ENCODE measurements at regions not wholly inside any gene's neighbourhood (a gene's known extent, or its start where the extent isn't known, plus 50 kb on each side); places are given as distances from the start of the nearest gene placed in this dataset.

DNA sequence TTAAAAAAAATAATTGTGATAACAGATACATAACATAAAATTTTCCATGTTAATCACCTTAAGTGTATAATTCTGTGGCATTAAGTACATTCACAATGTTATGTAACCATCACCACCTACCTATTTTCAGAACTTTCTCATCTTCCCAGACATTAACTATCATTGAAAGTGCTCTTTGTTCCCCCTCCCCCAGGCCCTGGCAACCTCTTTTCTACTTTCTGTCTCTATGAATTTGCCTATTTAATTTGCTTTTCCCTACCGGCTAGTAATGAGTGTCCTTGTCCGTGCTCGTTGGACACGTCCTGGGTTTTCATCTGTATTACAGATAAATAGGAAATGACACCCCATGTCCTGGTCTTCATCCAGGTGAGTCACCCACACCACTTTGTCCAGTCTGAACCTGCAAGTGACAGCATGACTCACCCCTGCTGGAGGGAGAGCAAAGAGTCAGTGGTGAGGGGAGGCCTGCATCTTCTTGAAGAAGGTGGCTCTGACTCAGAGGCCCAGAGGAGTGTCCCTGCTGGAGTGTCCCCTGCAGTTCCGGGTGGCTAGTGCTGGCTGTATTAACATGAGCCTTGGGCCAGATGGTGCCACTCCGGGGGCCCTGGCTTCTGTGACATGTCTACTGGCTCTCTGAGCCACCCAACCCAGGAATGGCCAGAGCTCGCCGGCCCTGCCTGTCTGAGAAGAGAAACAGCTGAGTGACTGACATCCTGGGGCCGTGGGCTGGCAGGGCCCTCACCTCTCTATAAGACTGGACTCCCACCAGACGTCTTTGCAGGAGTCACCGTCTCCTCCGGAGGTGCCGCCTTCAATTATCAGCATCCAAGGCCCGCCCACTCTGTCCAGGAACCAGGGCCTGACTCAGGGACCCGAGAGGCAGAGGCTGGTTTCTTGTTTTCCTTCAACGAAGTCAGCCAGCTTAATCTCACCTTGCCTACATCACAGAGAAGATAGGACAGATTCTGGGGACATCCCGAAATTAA lies 503.2 kb upstream of the MKI67 start:
- no peak for DNase-seq

DNA sequence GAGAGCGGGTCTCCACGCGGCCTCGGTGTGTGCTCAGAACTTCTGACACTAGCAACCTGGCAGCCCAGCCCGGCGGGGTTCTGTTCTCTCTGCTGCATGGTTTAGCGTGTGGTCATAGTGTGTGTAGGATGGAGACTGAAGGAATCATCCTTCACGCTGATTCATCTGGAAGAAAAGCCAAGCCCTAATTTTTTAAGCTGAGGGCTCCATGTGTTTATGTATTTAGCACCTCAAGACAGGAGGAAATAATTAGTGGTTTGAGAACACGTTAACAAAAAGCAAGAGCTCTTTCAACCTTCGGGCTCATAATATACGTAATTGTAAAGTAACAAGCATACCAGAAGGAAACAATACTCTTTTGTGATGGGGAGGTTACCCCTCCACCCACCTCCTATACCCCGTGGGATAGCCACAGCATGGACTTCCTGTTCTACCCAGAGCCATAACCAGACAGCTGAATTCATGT lies 504.6 kb upstream of the MKI67 start:
- DNase-seq = no peak

DNA sequence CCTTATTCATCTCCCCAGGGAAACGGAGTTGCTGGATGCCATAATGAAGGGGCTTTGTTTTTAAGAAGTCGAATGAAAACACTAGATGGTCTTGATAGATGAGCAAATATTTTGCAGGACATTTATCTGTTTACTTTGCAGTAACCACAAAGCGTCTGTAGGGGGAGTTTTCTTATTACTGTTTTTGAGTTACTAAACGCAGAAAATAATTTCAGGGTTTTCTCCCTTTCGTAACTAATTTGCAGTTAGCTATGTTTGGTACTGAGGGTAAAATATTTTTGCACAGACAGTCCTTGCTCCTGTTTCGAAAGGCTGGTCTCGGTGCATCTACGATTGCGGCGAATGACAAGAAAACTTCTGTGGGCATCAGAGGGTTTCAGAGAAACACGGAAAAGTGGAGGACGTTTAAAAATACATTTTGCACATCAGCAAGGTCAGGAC lies 505.6 kb upstream of the MKI67 start:
- DNase-seq = no peak

DNA sequence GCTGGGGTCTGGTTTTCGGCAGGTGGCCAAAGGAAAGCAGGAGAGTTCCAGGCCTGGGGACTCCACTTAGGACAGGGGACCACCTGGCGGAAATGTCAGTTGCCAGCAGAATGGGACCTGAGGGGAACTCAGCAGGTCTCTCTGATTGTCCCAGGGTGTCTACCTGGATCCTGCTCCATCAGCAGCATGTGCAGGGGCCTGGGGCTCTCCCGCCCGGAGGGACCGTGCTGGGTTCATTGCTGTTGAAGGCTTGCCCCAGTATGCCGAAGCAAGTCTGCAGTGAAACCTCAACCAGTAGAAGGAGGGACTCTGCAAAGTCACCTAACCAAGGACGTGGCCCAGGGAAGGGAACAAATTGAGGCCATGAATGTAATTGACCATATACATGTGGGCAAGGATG lies 506.5 kb upstream of the MKI67 start:
- DNase-seq = no peak

DNA sequence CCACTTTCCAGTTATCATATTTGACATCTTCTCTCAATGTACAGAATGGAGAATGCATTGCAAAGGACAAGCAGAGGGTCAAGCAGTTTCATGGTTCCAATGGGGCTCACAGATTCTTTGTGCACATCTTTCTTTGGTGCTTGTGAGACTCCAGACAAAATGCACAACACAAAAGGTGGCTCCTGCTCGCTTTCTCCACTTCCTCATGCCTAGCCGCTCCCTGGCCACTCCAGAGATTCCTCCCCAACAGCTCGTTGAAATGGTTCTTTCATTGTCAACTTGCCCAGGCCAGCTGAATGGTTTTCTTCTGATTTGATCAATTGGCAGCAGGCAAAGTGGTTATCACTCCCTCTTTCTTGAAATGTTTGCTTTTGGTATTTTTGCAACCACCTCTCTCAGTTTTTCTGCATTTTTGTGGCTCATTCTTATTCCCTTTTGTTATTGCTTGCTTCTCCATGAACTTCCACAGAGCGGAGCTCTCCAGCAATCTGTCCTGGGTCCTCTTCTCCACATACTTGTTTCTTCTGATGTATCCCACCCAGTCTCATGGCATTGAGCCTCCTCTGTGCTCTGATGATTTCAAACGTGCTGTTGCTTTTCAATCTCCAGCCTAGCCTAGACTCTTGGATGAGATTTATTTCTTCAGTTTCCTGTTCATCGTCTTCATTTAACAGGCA lies 507.8 kb upstream of the MKI67 start:
- no peak for DNase-seq

DNA sequence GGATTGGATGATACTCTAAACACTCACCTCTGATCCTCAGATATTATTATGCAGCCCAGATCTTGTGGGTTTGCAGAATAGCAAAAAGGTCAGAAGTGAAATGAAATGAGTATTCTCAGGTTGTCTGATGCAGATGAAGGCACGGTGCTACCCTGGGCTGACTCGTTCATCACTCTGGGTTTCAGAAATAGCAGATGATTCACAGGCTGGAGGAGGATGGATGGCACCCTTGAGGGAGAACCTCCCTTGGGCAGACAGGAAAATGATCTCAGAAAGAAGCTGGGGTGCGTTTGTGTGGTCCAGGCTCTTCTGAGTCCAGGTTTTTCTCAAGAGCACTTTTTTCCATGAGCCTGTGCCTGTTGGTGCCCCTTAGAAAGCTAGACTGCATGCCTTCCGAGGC lies 515.8 kb upstream of the MKI67 start:
- DNase-seq = no peak

DNA sequence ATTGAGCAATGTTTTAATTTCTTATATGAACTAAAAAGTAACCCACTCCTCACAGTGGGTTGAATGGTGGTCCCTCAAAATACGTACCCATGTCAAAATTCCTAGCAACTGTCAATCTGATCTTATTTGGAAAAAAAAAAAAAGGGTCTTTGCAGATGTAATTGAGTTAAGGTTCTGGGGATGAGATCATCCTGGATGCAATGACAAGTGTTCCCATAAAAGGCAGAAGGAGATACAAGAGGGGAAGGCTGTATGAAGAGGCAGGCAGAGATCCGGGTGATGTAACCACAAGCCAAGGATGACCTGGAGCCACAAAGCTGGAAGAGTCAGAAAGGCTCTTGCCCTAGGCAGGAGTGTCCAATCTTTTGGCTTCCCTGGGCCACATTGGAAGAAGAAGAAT lies 516.3 kb upstream of the MKI67 start:
- no peak for DNase-seq

DNA sequence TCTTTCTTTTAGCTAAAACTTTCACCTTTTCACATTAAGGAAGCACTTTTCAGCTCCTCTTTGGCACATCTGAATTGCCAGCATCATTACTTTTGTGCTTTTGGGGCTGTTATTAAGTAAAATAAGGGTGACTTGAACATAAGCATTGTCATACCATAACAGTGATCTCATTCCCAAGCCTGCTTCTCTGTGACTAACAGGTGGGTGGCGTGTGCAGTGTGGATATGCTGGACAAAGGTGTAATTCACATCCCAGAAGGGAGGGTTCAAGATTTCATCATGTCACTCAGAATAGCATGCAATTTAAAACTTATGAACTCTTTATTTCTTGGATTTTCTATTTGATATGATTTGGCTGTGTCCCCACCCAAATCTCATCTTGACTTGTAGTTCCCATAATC lies 517.4 kb upstream of the MKI67 start:
- no peak for DNase-seq

DNA sequence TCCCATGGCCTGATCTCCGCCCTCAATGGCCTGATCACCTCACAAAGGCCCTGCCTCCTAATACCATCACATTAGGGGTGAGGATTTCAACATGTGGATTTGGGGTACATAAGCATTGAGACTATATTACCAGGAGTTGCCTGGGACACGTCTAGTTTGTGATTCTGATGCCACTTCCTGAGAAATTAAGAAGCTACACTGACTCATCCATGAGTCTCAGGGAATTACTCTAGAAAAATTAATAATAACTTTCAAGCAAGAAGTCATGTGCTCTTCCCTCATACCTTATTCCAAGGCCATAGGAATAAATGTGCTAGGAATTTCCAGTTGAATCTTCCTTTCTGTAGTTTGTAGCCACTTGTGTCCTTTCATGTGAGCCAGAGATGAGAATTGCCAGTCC lies 519.3 kb upstream of the MKI67 start:
- no peak for DNase-seq

DNA sequence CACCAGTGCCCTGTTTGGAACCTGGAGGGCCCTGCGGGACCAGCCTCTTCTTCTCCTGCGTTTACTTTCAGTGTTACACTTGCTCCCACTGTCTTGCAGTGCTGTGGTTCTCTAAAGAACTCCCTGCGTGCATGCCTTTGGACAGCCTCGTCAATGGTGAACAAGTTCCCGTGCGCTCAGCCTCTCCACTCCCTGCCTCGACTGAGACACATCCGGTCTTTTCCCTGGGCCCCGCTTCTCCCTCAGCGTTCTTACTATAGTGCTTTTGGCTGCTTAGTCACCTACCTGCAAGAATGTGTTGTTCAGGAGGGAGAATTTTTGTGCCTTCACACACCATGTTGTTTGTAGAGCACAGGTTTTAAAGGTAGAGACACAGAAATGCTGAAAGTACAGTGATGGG lies 520.7 kb upstream of the MKI67 start:
- no peak for DNase-seq

DNA sequence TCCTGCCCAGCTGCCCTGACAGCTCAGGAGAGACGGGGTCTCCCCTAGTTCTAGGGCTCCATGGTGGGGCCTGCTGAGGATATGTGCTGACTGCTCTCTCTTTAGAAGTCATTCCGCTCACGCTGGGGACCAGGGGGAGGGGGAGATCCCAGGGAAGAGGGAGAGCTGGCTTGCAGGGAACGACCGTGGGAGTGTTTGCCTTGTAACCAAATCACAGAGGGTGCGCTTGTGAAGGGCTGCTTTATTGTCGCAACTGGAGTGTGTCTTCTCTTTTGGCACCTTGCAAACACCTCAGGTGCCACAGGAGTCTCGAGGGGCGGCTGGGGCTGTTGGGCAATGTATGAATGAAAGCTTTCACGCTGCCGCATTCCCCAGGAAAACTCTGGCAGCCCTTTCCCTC lies 531.3 kb upstream of the MKI67 start:
- DNase-seq = no peak

DNA sequence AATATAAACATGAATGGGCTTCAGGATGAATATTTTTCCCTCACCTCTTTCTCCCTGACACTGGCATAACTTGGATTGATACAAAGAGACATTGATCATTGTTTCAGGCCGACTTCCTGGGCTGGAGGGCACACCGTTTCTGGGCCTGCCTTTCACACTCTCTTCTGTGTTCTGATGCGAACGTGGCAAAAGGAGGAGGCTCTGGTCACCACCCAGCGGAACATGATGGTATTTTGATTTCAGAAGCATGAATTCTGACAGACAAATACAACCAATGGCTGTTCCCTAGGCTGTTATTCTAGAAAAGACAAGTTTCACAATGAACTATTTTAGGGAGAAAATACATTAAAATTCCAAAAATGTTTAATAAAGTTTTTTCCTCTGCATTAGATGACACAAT lies 534.5 kb upstream of the MKI67 start:
- no peak for DNase-seq

DNA sequence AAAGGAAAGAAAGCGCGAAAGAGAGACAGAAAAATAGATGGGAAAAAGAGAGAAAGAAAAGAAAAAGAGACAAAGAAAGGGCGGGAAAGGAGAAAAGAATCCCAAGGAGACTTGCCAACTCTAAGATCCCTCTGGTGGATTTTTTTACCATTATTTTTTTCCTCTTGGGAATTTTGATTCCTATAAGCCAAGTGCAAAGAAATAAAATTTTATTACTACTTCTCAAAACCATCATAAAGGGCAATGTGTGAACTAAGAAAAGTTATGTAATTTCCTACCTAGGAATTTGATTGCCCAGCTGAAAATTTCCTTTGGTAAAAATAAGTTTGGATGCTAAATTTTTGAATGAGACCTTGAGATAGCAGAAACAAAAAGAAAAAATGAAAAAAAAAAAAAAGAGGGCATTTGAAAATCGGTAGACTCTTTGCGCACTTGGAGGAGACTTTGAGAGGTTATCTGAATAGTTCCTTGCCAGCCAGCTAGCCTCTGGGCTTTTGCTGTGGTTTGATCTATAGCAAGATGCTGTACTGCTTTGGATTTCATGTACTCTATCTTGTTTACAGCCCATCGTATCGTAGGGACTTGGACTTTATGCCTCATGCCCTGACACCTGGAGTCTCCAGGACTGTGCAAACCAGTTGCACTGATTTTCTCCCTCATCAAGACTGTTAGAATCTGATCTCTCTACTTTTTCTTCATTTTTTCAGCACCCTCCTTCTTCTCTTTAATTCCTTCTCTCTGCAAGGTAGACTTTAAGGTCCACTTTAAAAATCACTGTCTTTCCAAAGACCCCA lies 535.4 kb upstream of the MKI67 start:
- no peak for DNase-seq

DNA sequence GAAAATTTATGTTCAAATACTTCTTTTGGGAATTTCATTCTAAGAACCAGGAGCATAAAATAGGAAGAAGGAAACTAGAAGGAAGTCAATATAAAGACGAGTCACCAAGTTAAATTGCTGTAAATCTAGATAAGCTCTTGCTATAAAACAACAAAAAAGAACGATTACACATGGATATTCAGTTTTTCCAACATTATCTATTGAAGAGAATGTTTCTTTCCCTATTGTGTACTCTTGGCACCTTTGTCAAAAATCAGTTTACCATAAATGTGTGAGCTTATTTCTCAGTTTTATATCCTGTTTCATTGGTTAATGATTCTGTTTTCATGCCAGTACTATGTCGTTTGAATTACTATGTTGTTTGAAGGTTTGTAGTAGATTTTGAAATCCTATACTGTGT lies 536.3 kb upstream of the MKI67 start:
- no peak for DNase-seq

DNA sequence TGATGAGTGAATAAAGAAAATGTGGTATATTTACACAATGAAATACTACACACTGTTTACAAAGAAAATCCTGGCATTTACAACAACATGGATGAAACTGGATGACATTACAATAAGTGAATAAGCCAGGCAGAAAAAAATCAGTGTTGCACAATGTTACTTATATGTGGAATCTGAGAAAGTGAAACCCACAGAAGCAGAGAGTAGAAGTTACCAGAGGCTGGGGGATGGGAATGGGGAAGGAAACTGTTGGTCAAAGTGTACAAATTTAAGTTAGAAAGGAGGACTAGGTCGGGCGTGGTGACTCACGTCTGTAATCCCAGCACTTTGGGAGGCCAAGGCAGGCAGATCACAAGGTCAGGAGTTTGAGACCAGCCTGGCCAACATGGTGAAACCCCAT lies 538.5 kb upstream of the MKI67 start:
- DNase-seq = no peak

DNA sequence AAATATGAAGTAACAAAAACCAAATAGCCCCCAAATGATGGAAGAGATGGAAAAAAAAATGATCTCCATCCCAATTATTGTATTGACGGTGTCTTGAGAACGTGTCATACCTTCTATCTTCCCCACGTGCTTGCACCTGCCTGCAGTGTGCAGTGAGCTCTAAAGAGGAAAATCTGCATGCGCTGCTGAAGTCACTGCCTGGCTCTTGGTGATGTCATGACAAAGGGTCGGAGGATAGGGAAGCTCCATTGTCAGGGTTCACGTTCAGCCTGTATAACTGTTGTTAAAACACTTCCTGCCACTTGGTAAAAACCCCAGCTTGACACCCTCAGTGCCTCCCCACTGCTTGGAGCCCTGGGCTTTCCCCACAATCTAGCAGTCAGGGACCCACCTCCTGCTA lies 549.2 kb upstream of the MKI67 start:
- DNase-seq = no peak

DNA sequence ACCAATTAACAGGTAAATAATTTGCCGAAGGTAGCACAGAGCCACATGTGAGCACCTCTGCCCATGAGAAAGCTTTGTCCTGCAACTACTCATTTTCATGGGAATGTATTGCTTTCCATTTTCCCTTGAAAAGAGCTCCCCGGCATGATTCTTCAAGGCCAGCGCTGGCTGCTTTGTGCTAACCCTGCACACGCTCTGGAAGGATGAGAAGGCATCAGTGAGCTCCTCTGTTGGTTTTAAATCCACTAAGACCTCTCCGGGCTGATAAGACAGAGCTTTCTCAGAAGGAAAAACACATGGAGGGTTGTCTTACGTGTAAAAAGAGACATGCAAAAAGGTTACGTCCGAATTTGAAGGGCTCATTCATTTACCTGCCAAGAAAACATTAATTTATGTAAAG lies 553.9 kb upstream of the MKI67 start:
- no peak for DNase-seq

DNA sequence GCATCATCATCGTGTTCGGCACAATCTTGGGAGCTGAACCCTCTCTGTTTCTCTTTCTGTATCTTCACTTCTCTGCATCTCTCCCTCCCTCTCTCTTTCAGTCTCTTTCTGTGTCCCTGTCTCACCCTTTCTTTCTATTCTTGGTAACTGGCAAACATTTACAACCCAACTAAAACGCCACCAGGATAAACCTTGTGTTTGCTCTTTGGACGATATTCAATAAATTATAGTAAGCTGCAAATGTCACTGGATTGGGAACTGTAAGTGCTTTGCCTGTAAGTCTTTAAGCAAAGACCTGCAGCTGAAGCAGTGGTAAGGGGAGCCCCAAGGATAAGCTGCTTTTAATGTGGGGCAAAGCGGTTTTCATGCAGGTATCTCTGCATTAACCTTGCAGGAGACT lies 558.0 kb upstream of the MKI67 start:
- DNase-seq = no peak

DNA sequence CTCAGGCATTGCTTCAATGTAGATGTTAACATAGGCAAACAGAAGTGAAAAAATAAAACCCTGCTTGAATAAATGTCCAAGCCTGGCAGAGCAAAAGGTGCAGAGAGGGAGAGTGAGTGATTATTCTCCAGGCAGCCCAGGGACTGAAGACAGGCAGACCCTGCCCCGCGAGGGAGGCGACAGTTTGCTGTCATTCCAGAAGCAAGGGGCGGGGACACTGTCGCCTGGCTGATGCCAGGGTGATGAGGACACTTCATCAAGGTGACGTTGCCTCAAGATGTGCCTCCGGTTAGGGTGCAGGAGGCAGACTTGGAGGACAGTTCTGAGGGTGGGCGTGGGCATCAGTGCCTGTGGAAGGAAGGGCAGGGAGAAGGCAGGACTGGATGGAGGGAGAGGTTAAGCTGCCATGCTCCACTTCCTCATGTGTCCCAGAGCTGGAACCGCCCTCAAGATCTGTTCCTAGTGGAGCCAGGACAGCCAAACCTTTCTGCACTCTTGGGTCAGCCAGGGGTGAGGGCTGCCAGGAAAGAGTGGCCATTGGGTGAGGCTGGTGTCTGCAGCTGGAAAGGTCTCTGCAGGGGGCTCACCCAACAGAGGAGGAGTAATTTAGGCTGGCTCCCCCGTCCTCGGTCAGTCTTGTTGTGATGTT lies 560.5 kb upstream of the MKI67 start:
- no peak for DNase-seq

DNA sequence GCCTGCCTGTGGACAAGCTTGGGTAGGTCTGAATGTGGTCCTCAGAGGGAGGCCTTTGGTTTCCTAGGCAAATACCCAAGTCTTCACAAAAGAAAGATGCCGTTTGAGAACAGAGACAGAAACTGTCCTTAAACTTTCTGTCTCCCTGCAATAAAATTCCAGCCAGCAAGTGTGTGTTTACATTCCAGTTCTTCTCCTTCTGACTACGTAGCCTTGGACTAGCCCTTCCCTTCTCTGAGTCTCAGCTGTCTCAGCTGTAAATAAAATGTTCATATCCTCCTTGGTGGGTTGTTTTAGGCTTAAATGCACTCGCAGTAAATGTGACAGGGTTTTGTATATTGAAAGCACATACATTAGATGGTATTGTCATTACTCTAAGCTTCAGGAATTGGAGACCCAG lies 561.2 kb upstream of the MKI67 start:
- DNase-seq = no peak

DNA sequence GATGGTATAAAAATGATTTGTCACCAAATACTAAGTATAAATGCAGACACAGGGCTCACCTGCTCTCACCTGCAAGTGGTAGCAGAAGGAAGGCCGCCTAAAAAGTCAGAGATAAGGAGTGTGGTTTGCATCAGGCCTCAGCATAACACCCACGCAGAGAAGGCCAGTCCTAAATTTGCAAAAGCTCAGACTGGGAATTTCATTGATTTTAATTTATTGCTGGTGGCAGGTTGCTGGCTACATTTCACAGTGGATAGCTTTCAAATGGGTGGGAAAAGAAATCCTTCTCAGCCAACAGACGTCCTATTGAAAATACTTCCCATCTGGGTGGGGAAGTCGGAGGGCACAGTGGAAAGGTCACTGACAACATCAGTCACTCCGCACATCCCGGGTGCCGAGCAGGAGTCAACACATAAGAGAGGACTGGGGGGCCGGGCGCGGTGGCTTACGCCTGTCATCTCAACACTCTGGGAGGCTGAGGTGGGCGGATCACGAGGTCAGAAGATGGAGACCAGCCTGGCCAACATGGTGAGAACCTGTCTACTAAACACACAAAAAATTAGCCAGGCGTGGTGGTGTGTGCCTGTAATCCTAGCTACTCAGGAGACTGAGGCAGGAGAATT lies 561.8 kb upstream of the MKI67 start:
- DNase-seq = no peak

DNA sequence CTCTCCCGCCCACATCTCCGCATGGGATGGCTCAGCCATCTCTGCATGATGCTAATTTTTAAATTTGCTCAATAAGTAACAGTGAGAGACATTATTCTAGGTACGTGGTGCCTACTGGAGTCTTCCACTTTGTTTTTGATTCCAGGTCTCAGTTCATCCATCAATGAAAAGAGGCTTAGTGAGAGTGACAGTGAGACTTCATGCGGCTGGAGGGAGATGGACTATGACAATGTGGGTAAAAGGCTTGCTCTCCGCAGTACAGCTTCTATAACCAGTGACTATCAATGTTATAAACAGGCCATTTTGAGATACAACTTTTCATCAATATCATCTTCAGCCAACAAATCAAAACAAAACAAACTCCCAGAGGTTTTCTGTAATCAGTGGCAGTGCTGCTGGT lies 563.4 kb upstream of the MKI67 start:
- DNase-seq = no peak

Measured in activated CD8-positive, alpha-beta memory T cell treated with anti-CD3 and anti-CD28 coated beads, Interleukin-2, amount 50 U/mL, for 48 hours (primary cell).